ENCODE measurements at regions not wholly inside any gene's neighbourhood (a gene's known extent, or its start where the extent isn't known, plus 50 kb on each side); places are given as distances from the start of the nearest gene placed in this dataset.

- H3K36me3 ChIP-seq (ENCODE audit: control insufficient read depth, insufficient read depth, low read length) = no peaks in the 10 kb centered on the region
- H3K4me3 ChIP-seq (replicated peaks; ENCODE audit: low read depth, low read length) = no peak overlapping the region
- no peaks in the 10 kb centered on the region for H3K27me3 ChIP-seq (replicated peaks; ENCODE audit: control insufficient read depth, insufficient read depth, low read length)
- DNase-seq (ENCODE audit: extremely low read depth, insufficient read length) = no peak
- no peak for TF ChIP-seq CTCF (IDR thresholded peaks at IDR 0.05; ENCODE audit: insufficient read depth, low read length, poor library complexity, severe bottlenecking)
Observed at GRCh38 chr11:13896981-13897353, 65.6 kb upstream of the SPON1 start.

DNA sequence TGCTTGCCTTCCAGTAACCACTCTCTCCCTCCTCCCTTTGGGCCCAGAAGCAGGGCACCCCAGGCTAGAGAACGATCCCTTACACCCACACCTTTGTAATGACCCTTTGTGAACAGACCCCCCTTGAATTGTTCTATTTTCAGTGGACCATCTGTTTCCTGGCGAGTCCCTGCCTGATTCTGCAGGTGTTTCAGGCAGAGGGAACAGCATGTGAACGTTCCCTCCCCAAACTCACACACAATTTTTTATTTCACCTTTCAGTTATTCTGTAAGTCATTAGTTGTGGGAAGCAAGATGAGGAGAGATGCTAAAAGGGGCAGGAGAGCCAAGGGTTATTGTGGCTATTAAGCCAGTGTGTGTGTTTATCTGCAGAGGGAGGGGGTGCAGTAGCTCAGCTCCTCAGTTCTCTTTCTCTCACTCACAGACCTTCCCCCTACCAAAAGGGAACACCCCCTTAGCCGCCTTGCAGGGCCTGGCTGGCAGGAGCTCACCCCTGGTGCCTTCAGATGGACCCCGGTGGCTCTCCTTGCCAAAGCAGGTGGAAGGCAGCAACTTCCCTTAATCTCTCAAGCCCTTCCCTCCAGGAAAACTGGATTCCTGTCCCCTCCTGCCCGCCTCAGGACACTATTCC, 64.8 kb upstream of the SPON1 start:
- Histone ChIP-seq H3K4me3 (replicated peaks; ENCODE audit: low read depth, low read length) (no peak overlapping the region), H3K27me3 (replicated peaks; ENCODE audit: control insufficient read depth, insufficient read depth, low read length) (no peaks in the 10 kb centered on the region), H3K36me3 (ENCODE audit: control insufficient read depth, insufficient read depth, low read length) (no peaks in the 10 kb centered on the region)
- DNase-seq (ENCODE audit: extremely low read depth, insufficient read length) = no peak
- TF ChIP-seq CTCF (IDR thresholded peaks at IDR 0.05; ENCODE audit: insufficient read depth, low read length, poor library complexity, severe bottlenecking) = no peak

- Histone ChIP-seq H3K27me3 (replicated peaks; ENCODE audit: control insufficient read depth, insufficient read depth, low read length) (no peaks in the 10 kb centered on the region), H3K36me3 (ENCODE audit: control insufficient read depth, insufficient read depth, low read length) (no peaks in the 10 kb centered on the region), H3K4me3 (replicated peaks; ENCODE audit: low read depth, low read length) (no peak overlapping the region)
- no peak for TF ChIP-seq CTCF (IDR thresholded peaks at IDR 0.05; ENCODE audit: insufficient read depth, low read length, poor library complexity, severe bottlenecking)
- DNase-seq (ENCODE audit: extremely low read depth, insufficient read length) = no peak
Observed at GRCh38 chr11:13899603-13900002, 62.9 kb upstream of the SPON1 start.

DNA sequence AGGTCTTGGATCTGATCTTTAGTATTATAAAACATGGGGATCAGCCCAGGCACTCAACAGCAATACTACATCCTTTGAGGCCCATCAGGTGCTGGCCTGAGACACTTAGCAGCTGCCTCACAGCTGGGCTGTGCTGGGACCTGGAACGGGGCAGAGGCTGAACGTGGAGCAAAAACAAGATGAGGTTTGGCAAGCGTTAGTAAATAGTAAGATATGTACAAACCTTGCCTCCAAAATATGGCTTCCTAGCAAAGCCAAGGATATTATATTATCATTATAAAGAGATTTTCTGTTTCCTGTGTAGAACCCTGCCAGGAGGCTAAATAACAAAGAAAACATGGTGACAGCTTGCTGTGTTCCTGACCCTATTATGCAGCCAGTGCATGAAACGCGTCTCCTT, 60.0 kb upstream of the SPON1 start:
- H3K36me3 ChIP-seq (ENCODE audit: control insufficient read depth, insufficient read depth, low read length) = no peaks in the 10 kb centered on the region
- no peak for TF ChIP-seq CTCF (IDR thresholded peaks at IDR 0.05; ENCODE audit: insufficient read depth, low read length, poor library complexity, severe bottlenecking)
- DNase-seq (ENCODE audit: extremely low read depth, insufficient read length) = no peak
- H3K27me3 ChIP-seq (replicated peaks; ENCODE audit: control insufficient read depth, insufficient read depth, low read length) = no peaks in the 10 kb centered on the region
- no peak overlapping the region for H3K4me3 ChIP-seq (replicated peaks; ENCODE audit: low read depth, low read length)

DNA sequence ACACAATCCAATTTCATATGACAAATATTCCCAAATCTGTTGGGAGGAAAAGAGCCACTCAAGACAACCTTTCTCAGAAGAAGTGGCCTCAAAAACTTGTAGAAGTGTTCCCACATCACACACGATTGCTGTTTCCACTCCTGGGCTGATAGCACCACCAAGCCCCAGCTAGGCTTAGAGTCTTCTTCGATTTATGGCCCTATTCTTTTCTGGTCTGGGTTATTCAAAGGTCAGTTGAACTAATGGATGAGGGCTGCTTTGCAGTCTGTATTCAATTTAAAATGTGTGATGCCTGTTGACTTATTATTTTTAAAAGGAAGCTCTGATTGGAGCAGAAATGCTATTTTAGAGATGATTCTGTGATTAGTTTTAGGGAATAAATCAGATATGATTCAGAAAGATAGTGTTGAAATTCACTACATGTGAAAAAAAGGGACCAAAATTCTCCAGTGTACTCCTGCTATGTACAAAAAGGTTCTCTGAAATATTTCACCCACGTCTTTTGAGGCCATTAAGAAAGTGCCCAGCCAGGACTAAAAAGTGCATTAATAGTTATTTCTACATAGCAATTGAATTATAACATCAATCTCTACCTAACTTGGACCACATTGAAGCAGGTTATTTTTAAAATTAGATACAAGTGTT, 57.3 kb upstream of the SPON1 start:
- H3K4me3 ChIP-seq (replicated peaks; ENCODE audit: low read depth, low read length) = no peak overlapping the region
- H3K36me3 ChIP-seq (ENCODE audit: control insufficient read depth, insufficient read depth, low read length) = no peaks in the 10 kb centered on the region
- no peak for DNase-seq (ENCODE audit: extremely low read depth, insufficient read length)
- H3K27me3 ChIP-seq (replicated peaks; ENCODE audit: control insufficient read depth, insufficient read depth, low read length) = no peaks in the 10 kb centered on the region
- TF ChIP-seq CTCF (IDR thresholded peaks at IDR 0.05; ENCODE audit: insufficient read depth, low read length, poor library complexity, severe bottlenecking) = no peak

All from GM06990 (cell line).